CD4-positive, alpha-beta T cell (primary cell): ENCODE measurements at regions not wholly inside any gene's neighbourhood (a gene's known extent, or its start where the extent isn't known, plus 50 kb on each side); places are given as distances from the start of the nearest gene placed in this dataset.

Source experiments
- ATAC-seq: fragments of 200-7000 bp; cut with Tn5 transposase; one replicate; pipeline ENCODE4 v1.10.0; 2022; ENCODE audit warnings: mild to moderate bottlenecking; ENCODE audit not compliant: poor library complexity
- CTCF ChIA-PET: fragments of 350-600 bp; sonication (Branson Sonifier 250); formaldehyde crosslinking; loops from one replicate; lab custom pipeline; 2021; ENCODE audit warnings: antibody characterized with exemption, inconsistent platforms; lab: Charles Lee
- POLR2A ChIA-PET: fragments of 350-600 bp; sonication (Branson Sonifier 250); formaldehyde crosslinking; loops from one replicate; lab custom pipeline; 2021; ENCODE audit warnings: antibody characterized with exemption, inconsistent platforms; lab: Charles Lee
- DNase-seq, 14 experiments: peaks; one replicate each; pipeline ENCODE4 v3.0.0-alpha.2; 2013 to 2020; ENCODE audit warnings: mixed read lengths in 2 of 14
- H3K27ac ChIP-seq, 2 donors: one replicate each; pipeline versions ENCODE4 v1.5.1 to v1.7.0; 2013; ENCODE audit warnings: low read length in 2 of 2, low read depth in 1 of 2, mild to moderate bottlenecking in 1 of 2
- H3K27me3 ChIP-seq, 2 experiments: 1 replicate in 1 of 2; 2 replicates in 1 of 2; pipeline versions ENCODE4 v1.6.1 to v1.7.0; 2013; ENCODE audit warnings: low read length in 2 of 2, control low read depth in 1 of 2, mild to moderate bottlenecking in 1 of 2, moderate library complexity in 1 of 2; ENCODE audit not compliant: insufficient read depth in 2 of 2, control insufficient read depth in 1 of 2
- H3K36me3 ChIP-seq: one replicate; pipeline ENCODE4 v1.6.1; 2013; ENCODE audit warnings: low read length, control low read depth; ENCODE audit not compliant: insufficient read depth
- H3K4me1 ChIP-seq: one replicate; pipeline ENCODE4 v1.6.1; 2013; ENCODE audit warnings: low read length, control low read depth; ENCODE audit not compliant: insufficient read depth
- H3K4me3 ChIP-seq: one replicate; pipeline ENCODE4 v1.5.1; 2013; ENCODE audit warnings: mild to moderate bottlenecking, low read length, moderate library complexity
- H3K9me3 ChIP-seq, 2 experiments: 1 replicate in 1 of 2; 2 replicates in 1 of 2; pipeline versions ENCODE4 v1.6.1 to v1.7.0; 2013; ENCODE audit warnings: low read length in 2 of 2, mild to moderate bottlenecking in 2 of 2, control low read depth in 1 of 2, moderate library complexity in 1 of 2; ENCODE audit not compliant: control insufficient read depth in 1 of 2, insufficient read depth in 1 of 2
- H3K27ac Mint-ChIP-seq: one replicate; pipeline ENCODE4 v1.8.0; 2020; ENCODE audit warnings: mixed read lengths
- H3K27me3 Mint-ChIP-seq: one replicate; pipeline ENCODE4 v1.8.0; 2021; ENCODE audit warnings: mixed read lengths
- H3K36me3 Mint-ChIP-seq: one replicate; pipeline ENCODE4 v1.8.0; 2021; ENCODE audit warnings: low read depth, mixed read lengths
- H3K4me1 Mint-ChIP-seq: one replicate; pipeline ENCODE4 v1.8.0; 2021; ENCODE audit warnings: low read depth, mixed read lengths
- H3K4me3 Mint-ChIP-seq: one replicate; pipeline ENCODE4 v1.8.0; 2020; ENCODE audit warnings: mild to moderate bottlenecking, mixed read lengths
- H3K9me3 Mint-ChIP-seq: one replicate; pipeline ENCODE4 v1.8.0; 2020; ENCODE audit warnings: mixed read lengths
- intact Hi-C, 2 experiments: fragments of 100-400 bp; cut with DNase I in 1 of 2; cut with micrococcal nuclease in 1 of 2; formaldehyde crosslinking; loops; one replicate each; pipeline versions ENCODE4 v1.15.1 to v1.9.0; 2023 to 2025; cut with DNase I, micrococcal nuclease
- TF ChIP-seq, protein P1 (sequence below): fragments of 200-600 bp; IDR thresholded peaks from one replicate; pipeline ENCODE4 v1.8.0; 2022; ENCODE audit warnings: antibody characterized with exemption, mild to moderate bottlenecking

DNA sequence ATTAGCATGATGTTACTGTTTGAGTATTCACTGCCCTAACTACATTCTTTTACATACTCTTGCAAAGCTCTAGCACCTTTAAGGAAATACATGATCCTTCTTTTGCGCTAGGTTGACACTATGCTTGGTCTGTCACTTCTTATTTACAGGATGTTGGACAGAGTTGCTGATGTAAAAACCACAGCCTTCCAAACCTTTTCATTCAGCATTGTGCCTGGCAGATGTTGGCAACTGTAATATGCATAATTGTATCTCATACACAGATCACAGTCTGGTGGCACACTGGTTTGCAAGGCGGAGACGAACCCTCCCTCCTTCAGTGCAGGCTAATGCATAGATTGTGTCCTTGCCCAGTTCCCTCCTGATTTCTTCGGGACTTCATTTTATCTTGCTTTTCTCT is 224.1 kb downstream of the SNX19 start:
- H3K4me3 Mint-ChIP-seq: no peak overlapping the region
- ChIA-PET POLR2A (interaction anchor here (0.7 kb wide), 1 partner anchor 495 kb away, joined by 3 read pairs; no protein-coding TSS in a partner anchor), CTCF (no interaction called here)
- no peak overlapping the region for H3K27ac Mint-ChIP-seq
- ATAC-seq (no peak), DNase-seq (no peak)
- intact Hi-C loops: no loop called here
- H3K9me3 Mint-ChIP-seq: no peaks in the 10 kb centered on the region
- Histone ChIP-seq H3K27ac (no peak overlapping the region), H3K36me3 (no peaks in the 10 kb centered on the region), H3K27me3 (no peaks in the 10 kb centered on the region), H3K4me3 (no peak overlapping the region), H3K9me3 (no peaks in the 10 kb centered on the region), H3K4me1 (no peaks in the 10 kb centered on the region)
- H3K4me1 Mint-ChIP-seq: no peaks in the 10 kb centered on the region
- TF ChIP-seq, protein P1, sequence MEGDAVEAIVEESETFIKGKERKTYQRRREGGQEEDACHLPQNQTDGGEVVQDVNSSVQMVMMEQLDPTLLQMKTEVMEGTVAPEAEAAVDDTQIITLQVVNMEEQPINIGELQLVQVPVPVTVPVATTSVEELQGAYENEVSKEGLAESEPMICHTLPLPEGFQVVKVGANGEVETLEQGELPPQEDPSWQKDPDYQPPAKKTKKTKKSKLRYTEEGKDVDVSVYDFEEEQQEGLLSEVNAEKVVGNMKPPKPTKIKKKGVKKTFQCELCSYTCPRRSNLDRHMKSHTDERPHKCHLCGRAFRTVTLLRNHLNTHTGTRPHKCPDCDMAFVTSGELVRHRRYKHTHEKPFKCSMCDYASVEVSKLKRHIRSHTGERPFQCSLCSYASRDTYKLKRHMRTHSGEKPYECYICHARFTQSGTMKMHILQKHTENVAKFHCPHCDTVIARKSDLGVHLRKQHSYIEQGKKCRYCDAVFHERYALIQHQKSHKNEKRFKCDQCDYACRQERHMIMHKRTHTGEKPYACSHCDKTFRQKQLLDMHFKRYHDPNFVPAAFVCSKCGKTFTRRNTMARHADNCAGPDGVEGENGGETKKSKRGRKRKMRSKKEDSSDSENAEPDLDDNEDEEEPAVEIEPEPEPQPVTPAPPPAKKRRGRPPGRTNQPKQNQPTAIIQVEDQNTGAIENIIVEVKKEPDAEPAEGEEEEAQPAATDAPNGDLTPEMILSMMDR: no peak
- peaks cover 4% of the 10 kb centered on the region for H3K27me3 Mint-ChIP-seq
- H3K36me3 Mint-ChIP-seq: no peaks in the 10 kb centered on the region

- H3K4me3 ChIP-seq: no peak overlapping the region
- H3K27me3 Mint-ChIP-seq: peaks cover 4% of the 10 kb centered on the region
- H3K9me3 ChIP-seq: no peaks in the 10 kb centered on the region
- H3K4me1 Mint-ChIP-seq: no peaks in the 10 kb centered on the region
- CTCF ChIA-PET: no interaction called here
- no peak overlapping the region for H3K27ac ChIP-seq
- H3K4me3 Mint-ChIP-seq: no peak overlapping the region
- H3K27me3 ChIP-seq: no peaks in the 10 kb centered on the region
- TF ChIP-seq, protein P1: no peak
- no peaks in the 10 kb centered on the region for H3K36me3 Mint-ChIP-seq
- POLR2A ChIA-PET: no interaction called here
- intact Hi-C loops: no loop called here
- no peak for ATAC-seq
- no peaks in the 10 kb centered on the region for H3K4me1 ChIP-seq
- H3K27ac Mint-ChIP-seq: no peak overlapping the region
- no peak for DNase-seq
- H3K9me3 Mint-ChIP-seq: no peaks in the 10 kb centered on the region
- H3K36me3 ChIP-seq: no peaks in the 10 kb centered on the region
Observed at GRCh38 chr11:130693543-130693942, 222.7 kb downstream of the SNX19 start.

DNA sequence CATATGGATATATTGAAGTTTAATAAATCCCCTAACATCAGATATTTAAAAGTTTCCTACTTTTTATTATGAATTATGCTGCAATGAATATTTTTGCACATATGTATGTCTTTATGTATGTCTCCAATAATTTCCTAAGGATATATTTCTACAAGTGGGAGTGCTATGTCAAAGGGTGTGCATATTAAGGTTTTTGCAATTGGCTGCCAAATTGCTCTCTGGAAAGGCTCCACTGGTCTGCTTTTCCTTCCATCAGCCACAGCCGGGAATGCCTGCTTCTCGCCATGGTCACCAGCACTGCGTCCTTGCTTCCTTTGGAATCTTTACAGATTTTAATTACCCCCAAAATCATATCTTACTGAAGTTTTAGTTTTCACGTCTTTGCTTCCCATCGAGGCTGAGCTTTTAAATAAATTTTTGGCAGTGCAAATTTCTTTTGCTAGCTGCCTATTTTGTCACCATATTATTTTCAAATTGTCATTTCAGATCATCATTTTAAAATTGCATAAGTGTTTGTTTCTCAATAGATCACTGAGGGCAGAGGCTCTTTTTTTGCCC is 221.7 kb downstream of the SNX19 start:
- H3K36me3 ChIP-seq: no peaks in the 10 kb centered on the region
- no peaks in the 10 kb centered on the region for H3K4me1 Mint-ChIP-seq
- no peaks in the 10 kb centered on the region for H3K9me3 ChIP-seq
- ChIA-PET CTCF (no interaction called here), POLR2A (no interaction called here)
- TF ChIP-seq, protein P1: no peak
- peaks cover 4% of the 10 kb centered on the region for H3K27me3 Mint-ChIP-seq
- DNase-seq: no peak
- H3K36me3 Mint-ChIP-seq: no peaks in the 10 kb centered on the region
- no peak overlapping the region for H3K4me3 Mint-ChIP-seq
- no peak overlapping the region for H3K4me3 ChIP-seq
- H3K27ac ChIP-seq: no peak overlapping the region
- ATAC-seq: no peak
- no peaks in the 10 kb centered on the region for H3K4me1 ChIP-seq
- H3K27ac Mint-ChIP-seq: no peak overlapping the region
- H3K9me3 Mint-ChIP-seq: no peaks in the 10 kb centered on the region
- H3K27me3 ChIP-seq: no peaks in the 10 kb centered on the region
- intact Hi-C loops: no loop called here
